ENCODE measurements at regions not wholly inside any gene's neighbourhood (a gene's known extent, or its start where the extent isn't known, plus 50 kb on each side); places are given as distances from the start of the nearest gene placed in this dataset.

DNA sequence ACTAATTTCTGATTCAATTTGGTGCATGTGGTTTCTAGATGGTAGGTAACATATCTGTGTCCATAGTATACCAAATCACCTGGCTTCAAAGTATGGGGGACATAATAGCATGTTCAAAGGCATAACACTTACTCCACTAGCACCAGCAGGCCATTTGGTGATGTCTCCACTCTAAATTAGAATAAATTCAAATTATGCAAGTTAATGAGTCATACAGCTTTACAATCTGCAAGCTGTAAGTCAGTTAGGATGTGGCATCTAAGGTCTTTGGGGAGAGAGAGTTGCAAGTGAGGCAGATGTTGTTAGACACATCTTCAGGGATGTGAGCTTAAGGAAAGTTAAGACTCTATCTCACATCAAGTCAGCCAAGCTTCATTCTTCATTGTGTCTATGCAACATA lies 506.4 kb upstream of the GRM3 start:
- TF ChIP-seq CTCF (IDR thresholded peaks at IDR 0.05) (no peak), POLR2A (IDR thresholded peaks at IDR 0.05) (no peak), POLR2AphosphoS5 (IDR thresholded peaks at IDR 0.05) (no peak)
